ES-I3 (cell line): ENCODE measurements at regions not wholly inside any gene's neighbourhood (a gene's known extent, or its start where the extent isn't known, plus 50 kb on each side); places are given as distances from the start of the nearest gene placed in this dataset.

Experiments used
- H3K36me3 ChIP-seq: 2 replicates; pipeline ENCODE4 v1.6.1; 2013; ENCODE audit warnings: mild to moderate bottlenecking, low read length, control low read depth, moderate library complexity; ENCODE audit not compliant: insufficient read depth
- H3K4me1 ChIP-seq: 2 replicates; pipeline ENCODE4 v1.6.1; 2013; ENCODE audit warnings: mild to moderate bottlenecking, control low read depth, low read length; ENCODE audit not compliant: insufficient read depth
- H3K9ac ChIP-seq: 2 replicates; pipeline ENCODE4 v1.6.1; 2013; ENCODE audit warnings: low read depth, mild to moderate bottlenecking, low read length, moderate library complexity
- H3K9me3 ChIP-seq: 2 replicates; pipeline ENCODE4 v1.6.1; 2013; ENCODE audit warnings: mild to moderate bottlenecking, low read length, moderate library complexity; ENCODE audit not compliant: control insufficient read depth, insufficient read depth

DNA sequence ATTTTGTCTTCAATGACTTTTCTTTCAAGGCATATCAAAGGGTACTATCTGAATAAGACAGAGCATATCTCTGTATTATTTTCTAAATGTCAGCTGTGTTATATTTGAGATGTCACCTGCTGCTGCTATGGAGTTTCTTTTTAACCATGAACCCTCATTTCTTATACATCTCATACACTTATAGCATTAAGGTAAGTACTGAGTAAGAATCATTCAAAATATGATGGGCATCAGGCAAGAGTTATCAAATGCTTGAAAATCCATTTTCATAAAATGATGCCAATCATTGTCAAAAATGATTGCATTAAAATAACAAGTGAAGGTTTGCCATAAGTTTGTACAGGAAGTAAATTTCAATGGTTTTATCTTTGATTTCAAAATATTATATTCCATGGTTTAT is 2005.0 kb upstream of the PCDH20 start:
- no peaks in the 10 kb centered on the region for H3K4me1 ChIP-seq
- no peak overlapping the region for H3K9ac ChIP-seq
- H3K36me3 ChIP-seq = no peaks in the 10 kb centered on the region
- H3K9me3 ChIP-seq = no peaks in the 10 kb centered on the region

DNA sequence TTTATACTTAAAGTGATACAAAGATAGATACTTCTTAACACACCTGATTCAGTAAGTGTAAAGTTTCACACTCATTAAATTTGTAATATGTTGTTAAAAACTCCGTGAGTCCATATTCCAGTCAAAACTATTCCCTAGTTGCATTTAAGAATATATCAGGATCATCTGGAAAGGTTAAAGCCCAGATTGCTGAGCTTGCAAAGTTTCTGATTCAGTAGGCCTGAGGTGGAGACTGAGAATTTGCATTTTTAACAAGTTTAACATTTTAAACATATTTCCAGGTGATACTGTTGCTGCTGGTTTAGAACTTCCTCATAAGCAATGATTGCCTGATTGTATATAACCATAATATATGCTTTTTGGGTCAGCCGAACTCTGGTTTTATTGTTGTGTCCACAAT is 1998.6 kb upstream of the PCDH20 start:
- Histone ChIP-seq H3K36me3 (no peaks in the 10 kb centered on the region), H3K4me1 (no peaks in the 10 kb centered on the region), H3K9me3 (no peaks in the 10 kb centered on the region), H3K9ac (no peak overlapping the region)

DNA sequence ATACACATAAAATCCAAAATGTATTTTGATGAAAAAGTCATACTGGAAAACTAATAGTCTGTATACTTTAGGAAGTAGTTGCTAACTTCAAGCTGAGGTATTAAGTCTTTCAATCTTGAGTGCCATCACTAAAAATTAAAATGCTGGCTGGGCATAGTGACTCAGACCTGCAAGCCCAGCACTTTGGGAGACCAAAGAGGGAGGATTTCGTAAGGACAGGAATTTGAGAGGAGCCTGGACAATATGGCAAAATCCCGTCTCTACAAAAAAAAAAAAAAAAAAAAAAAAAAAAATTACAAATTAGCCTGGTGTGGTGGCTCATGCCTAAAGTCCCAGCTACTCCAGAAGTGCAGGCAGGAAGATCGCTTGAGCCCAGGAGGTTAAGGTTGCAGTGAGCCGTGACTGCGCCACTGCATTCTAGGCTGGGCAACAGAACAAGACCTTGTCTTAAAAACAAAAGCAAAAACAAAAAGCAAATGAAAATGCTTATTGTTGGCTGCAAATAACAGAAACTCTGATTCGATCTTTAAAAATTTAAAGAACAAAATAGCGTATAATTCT is 1994.2 kb upstream of the PCDH20 start:
- Histone ChIP-seq H3K9me3 (no peaks in the 10 kb centered on the region; the same call in 1 of the 2 replicates), H3K9ac (no peak overlapping the region), H3K36me3 (no peaks in the 10 kb centered on the region), H3K4me1 (no peaks in the 10 kb centered on the region)

DNA sequence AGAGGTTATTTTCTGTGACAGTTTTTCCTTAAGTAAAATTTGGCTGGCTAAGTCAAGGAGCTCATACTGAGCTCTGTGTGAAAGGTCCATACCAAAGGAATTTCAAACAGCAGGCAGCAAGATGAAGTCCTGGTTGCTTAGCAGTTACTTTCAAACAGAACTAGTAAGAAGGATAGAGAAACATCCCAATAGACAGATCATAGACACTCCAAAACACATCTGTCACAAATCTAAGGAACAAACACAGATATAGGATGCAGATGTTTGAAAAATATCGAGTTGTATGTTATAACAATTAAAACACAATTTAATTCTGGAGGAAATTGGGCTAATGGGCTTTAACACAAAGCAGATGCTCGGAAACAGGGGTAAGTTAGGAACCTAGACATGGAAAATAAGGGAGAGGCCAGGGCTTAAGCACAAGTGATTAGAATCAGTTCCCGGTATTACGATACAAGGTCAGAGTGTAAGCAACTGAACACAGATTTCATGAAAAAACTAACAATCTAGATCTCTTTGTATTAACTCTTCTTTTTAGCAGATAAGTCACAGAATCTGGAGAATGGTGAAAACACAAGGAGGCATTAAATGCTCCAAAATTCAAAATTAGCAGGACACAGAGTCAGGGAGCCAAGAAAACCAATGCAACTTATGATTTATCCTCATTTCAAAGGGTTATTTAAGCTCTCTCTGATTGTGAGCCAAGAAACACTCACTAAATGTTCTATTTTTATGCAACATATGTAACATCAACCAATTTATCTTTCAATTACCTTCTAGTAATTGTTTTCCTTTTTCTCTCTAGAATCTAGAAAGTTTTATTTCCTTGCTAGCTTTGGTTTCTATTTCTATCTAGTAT is 1992.9 kb upstream of the PCDH20 start:
- no peaks in the 10 kb centered on the region; the same call in 1 of the 2 replicates for H3K9me3 ChIP-seq
- H3K9ac ChIP-seq = no peak overlapping the region
- H3K36me3 ChIP-seq = no peaks in the 10 kb centered on the region
- no peaks in the 10 kb centered on the region for H3K4me1 ChIP-seq

DNA sequence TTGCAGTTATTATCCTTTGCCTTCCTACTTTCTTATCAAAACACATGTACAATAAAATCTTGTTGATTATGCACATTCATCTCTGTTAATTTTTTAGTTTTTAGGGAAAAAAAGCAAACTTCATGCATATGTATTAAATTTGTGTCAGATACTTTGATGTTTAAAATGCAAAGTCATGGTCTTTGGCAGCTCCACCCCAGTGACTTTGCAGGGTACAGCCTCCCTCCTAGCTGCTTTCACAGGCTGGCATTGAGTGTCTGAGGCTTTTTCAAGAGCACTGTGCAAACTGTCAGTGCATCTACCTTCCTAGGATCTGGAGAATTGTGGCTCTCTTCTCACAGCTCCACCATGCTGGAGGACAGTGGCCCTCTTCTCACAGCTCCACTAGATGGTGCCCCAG is 1988.1 kb upstream of the PCDH20 start:
- H3K4me1 ChIP-seq = no peaks in the 10 kb centered on the region

DNA sequence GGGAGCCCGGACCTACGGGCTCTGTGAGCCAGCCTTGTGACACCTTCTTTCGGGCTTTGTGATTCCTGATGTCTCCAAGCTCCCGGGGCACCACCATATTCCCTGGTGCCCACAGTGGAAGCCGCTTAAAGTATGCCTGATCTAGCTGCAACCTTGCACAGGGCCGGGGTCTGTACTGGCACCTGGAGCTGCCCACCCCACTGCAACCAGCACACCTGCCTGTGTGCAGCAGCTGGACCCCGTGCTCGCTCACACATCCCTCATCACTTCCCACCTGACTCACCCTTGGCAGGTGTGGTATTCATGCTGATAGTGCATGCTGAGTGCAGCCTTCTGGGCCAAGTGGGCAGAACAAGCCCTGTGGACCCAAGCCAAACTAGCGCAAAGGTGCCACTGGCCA is 1981.1 kb upstream of the PCDH20 start:
- Histone ChIP-seq H3K4me1 (no peaks in the 10 kb centered on the region), H3K9ac (no peak overlapping the region), H3K36me3 (no peaks in the 10 kb centered on the region), H3K9me3 (no peaks in the 10 kb centered on the region)

More for the DNA sequence above, 1988.1 kb upstream of the PCDH20 start:
- no peaks in the 10 kb centered on the region; the same call in 1 of the 2 replicates for H3K9me3 ChIP-seq
- H3K9ac ChIP-seq = no peak overlapping the region
- H3K36me3 ChIP-seq = no peaks in the 10 kb centered on the region

DNA sequence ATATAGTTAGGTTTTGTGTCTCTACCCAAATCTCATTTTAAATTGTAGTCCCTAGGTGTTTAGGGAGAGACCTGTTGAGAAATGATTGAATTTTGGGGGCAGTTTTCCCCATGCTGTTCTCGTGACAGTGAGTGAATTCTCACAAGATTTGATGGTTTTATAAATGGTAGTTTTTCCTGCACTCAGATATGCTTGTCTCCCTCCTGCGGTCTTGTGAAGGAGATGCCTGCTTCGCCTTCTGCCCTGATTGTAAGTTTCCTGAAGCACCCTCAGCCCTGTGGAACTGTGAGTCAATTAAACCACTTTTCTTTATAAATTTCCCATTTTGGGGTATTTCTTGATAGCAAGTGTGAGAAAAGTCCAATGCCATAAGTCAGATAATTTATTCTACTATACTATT is 1977.5 kb upstream of the PCDH20 start:
- H3K9ac ChIP-seq = no peak overlapping the region

DNA sequence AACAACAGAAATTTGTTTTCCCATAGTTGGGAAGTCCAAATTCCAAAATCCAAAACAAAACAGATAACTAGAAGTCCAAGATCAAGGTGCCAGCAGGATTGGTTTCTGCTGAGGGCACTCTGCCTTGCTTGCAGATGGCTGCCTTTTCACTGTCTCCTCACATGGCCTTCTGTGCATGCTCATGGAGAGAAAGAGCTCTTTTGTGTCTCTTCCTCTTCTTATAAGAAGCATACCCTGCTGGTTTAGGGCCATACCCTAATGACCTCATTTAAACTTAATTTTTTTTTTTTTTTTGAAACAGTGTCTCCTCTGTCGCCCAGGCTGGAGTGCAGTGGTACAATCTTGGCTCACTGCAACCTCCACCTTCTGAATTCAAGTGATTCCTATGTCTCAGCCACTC is 1974.1 kb upstream of the PCDH20 start:
- H3K9ac ChIP-seq = no peak overlapping the region
- no peaks in the 10 kb centered on the region for H3K9me3 ChIP-seq
- H3K4me1 ChIP-seq = no peaks in the 10 kb centered on the region
- no peaks in the 10 kb centered on the region for H3K36me3 ChIP-seq

More for the DNA sequence above, 1977.5 kb upstream of the PCDH20 start:
- H3K36me3 ChIP-seq = no peaks in the 10 kb centered on the region
- no peaks in the 10 kb centered on the region for H3K9me3 ChIP-seq
- no peaks in the 10 kb centered on the region for H3K4me1 ChIP-seq

DNA sequence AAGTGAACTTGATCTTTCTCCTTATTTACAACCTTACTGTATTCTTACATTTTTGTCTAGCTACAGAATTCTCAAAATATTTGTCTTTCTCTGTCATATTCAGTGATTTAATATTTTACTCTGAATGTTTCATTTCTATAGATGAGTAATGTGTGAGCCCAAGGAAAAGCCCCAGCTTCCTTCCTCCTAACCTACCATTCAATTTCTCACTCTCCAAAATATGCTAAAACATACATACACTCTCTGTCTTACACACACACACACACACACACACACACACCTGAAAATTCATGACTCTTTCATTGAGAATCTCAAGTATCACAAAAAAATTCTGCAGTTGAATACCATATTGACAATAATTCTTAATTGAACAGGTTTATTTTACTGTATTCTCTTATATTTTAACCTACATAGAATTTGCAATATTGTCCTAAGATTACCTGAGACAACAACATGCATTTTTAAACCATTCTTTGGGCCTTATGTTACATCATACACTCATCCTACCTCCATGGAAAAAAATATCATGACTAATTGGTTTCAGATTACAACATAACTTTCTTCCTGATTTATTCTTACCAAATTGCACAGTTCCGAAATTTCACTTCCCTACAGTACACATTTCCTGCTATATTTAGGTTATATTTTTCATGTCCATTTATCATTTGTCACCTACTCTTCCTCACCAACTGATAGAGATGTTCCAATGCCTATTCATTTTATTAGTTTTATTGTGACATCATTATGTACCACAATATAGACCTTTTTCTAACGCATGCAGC is 1965.6 kb upstream of the PCDH20 start:
- Histone ChIP-seq H3K9me3 (no peaks in the 10 kb centered on the region), H3K4me1 (no peaks in the 10 kb centered on the region), H3K36me3 (no peaks in the 10 kb centered on the region), H3K9ac (no peak overlapping the region)

DNA sequence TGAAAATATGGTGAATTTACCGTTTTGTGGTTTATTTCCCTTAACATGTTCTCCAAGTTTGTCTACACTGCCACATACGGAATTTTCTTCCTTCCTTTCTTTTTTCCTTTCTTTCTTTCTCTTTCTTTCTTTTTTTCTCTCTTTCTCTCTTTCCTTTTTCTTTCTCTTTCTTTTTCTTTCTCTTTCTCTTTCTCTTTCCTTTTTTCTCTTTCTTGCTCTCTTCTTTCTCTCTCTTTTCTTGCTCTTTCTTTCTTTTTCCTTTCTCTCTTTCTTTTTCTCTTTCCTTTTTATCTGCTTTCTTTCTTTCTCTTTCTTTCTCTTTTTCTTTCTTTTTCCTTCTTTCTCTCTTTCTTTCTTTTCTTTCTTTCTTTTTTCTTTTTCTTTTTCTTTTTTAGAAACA is 1962.3 kb upstream of the PCDH20 start:
- no peaks in the 10 kb centered on the region for H3K4me1 ChIP-seq
- H3K9me3 ChIP-seq = no peaks in the 10 kb centered on the region
- no peaks in the 10 kb centered on the region for H3K36me3 ChIP-seq
- H3K9ac ChIP-seq = no peak overlapping the region

DNA sequence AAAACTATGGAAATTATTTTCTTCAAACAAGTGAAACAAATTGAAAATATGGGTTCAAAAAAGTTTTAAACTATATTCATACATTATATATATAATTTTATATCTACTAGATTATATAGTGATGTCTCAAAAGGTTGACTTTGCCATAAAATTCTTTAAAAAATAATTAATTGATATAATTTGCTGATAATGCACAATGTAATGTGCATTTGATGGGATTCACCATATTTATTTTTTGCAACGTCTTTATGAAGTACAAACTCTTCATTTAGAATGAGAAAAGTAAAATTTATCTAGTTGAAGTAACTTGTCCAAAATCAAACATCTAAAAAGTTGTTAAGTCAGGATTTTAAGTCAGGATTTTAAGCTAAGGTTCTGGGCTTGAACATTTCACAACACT is 1954.5 kb upstream of the PCDH20 start:
- Histone ChIP-seq H3K4me1 (no peaks in the 10 kb centered on the region), H3K36me3 (no peaks in the 10 kb centered on the region; the same call in 1 of the 2 replicates), H3K9ac (no peak overlapping the region), H3K9me3 (no peaks in the 10 kb centered on the region)

DNA sequence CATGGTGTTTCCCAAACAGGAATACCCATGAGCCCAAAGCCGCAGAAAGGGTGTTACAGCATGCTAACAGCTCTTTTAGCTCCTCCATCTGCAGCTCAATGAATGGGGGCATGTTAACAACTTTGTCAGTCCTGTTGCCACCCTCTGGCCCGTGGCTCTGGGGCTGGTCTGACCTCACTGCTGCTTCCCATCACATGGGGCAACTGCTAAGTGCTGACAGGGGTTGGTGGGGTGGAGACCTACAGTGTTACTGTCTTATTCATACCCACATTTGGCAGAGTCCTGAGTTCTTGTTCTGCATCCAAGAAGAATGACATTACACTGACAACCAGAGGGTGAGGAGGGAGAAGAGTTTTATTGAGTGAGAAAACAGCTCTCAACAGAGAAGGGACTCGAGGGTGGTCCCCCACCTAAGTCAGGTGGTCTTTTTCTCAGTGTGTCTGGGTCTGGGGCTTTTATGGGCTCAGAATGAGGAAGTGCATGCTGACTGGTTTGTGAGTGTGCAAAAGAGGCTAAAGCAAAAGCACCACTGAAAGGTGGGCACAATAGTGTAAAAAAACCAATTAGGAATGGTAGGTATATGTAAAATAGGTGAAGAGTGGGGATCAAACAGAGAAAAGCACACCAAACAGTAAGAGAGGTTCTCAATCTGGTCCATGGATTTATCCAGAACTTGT is 1952.0 kb upstream of the PCDH20 start:
- Histone ChIP-seq H3K4me1 (no peaks in the 10 kb centered on the region), H3K9me3 (no peaks in the 10 kb centered on the region), H3K9ac (no peak overlapping the region), H3K36me3 (no peaks in the 10 kb centered on the region; the same call in 1 of the 2 replicates)

DNA sequence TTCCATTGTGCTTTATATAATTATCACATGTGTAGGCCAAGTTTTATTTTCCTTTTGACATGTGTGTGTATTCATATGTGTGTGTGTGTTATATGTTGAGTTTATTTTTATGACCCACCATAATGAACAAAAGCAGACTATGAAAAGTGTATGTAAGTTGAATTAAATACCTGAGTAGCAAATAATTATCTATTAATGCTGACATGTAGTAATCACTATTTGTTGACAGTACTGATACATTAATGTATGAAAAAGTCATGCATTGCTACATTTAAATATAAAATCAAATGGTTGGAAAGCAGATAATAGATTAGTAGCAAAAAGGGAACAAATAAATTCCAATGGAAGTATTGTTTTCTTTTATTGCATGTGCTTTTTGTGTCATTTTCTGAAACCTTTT is 1948.5 kb upstream of the PCDH20 start:
- H3K9me3 ChIP-seq = no peaks in the 10 kb centered on the region
- H3K9ac ChIP-seq = no peak overlapping the region
- no peaks in the 10 kb centered on the region; the same call in 1 of the 2 replicates for H3K36me3 ChIP-seq
- H3K4me1 ChIP-seq = no peaks in the 10 kb centered on the region

DNA sequence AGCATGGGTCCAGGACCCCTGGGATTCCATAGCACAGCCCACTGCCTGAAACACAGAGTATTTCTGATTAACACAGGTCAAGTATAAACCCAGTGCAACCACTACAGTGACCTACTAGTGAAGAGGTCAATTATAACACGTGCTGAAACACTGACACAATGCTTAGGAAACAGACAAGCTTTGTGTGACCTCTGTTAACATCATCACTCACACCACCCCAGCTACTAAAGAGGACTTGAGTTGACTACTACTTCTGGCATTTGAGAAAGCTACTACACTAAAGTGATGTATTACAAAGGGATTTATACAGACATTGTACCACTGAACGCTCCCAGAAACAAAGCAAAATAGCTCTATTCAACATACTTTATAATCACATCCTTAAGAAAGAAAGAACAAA is 1935.9 kb upstream of the PCDH20 start:
- Histone ChIP-seq H3K4me1 (no peaks in the 10 kb centered on the region), H3K36me3 (no peaks in the 10 kb centered on the region), H3K9me3 (no peaks in the 10 kb centered on the region), H3K9ac (no peak overlapping the region)
